ENCODE measurements at regions not wholly inside any gene's neighbourhood (a gene's known extent, or its start where the extent isn't known, plus 50 kb on each side); places are given as distances from the start of the nearest gene placed in this dataset.

- Histone ChIP-seq H4K20me1 (ENCODE audit: insufficient read depth, low read length) (no peaks in the 10 kb centered on the region), H3K4me1 (ENCODE audit: insufficient read depth, low read length) (peaks cover 10% of the 10 kb centered on the region), H3K27ac (ENCODE audit: low read depth, low read length) (no peak overlapping the region), H3K4me2 (ENCODE audit: insufficient read depth, low read length) (no peak overlapping the region), H2AFZ (ENCODE audit: low read length) (no peak overlapping the region), H3K4me3 (ENCODE audit: insufficient read depth, low read length) (no peak overlapping the region), H3K9me3 (ENCODE audit: low read depth, low read length) (no peaks in the 10 kb centered on the region), H3K79me2 (ENCODE audit: insufficient read depth, low read length) (no peaks in the 10 kb centered on the region), H3K27me3 (ENCODE audit: insufficient read depth, low read length) (no peaks in the 10 kb centered on the region), H3K36me3 (ENCODE audit: insufficient read depth, low read length) (no peaks in the 10 kb centered on the region)
- DNase-seq (ENCODE audit: insufficient read length, low spot score, missing footprints), result no peak
- TF ChIP-seq CTCF (IDR thresholded peaks at IDR 0.05; ENCODE audit: extremely low read depth, low read depth, low read length), result no peak
Observed at GRCh38 chr14:29232711-29233110, 466.1 kb downstream of the FOXG1 start.

- no peak overlapping the region for H3K27ac ChIP-seq (ENCODE audit: low read depth, low read length)
- no peaks in the 10 kb centered on the region for H3K79me2 ChIP-seq (ENCODE audit: insufficient read depth, low read length)
- no peaks in the 10 kb centered on the region for H3K27me3 ChIP-seq (ENCODE audit: insufficient read depth, low read length)
- no peaks in the 10 kb centered on the region for H3K9me3 ChIP-seq (ENCODE audit: low read depth, low read length)
- H4K20me1 ChIP-seq (ENCODE audit: insufficient read depth, low read length), result no peaks in the 10 kb centered on the region
- no peak for DNase-seq (ENCODE audit: insufficient read length, low spot score, missing footprints)
- no peak overlapping the region for H3K4me3 ChIP-seq (ENCODE audit: insufficient read depth, low read length)
- no peak for TF ChIP-seq CTCF (IDR thresholded peaks at IDR 0.05; ENCODE audit: extremely low read depth, low read depth, low read length)
- H3K4me1 ChIP-seq (ENCODE audit: insufficient read depth, low read length), result peaks cover 10% of the 10 kb centered on the region
- no peaks in the 10 kb centered on the region for H3K36me3 ChIP-seq (ENCODE audit: insufficient read depth, low read length)
- H2AFZ ChIP-seq (ENCODE audit: low read length), result no peak overlapping the region
- no peak overlapping the region for H3K4me2 ChIP-seq (ENCODE audit: insufficient read depth, low read length)
Observed at GRCh38 chr14:29233188-29233587, 466.6 kb downstream of the FOXG1 start.

- Histone ChIP-seq H3K36me3 (ENCODE audit: insufficient read depth, low read length) (no peaks in the 10 kb centered on the region), H3K4me3 (ENCODE audit: insufficient read depth, low read length) (no peak overlapping the region), H4K20me1 (ENCODE audit: insufficient read depth, low read length) (no peaks in the 10 kb centered on the region), H3K27me3 (ENCODE audit: insufficient read depth, low read length) (no peaks in the 10 kb centered on the region), H3K4me2 (ENCODE audit: insufficient read depth, low read length) (peak overlapping the region; percentile 61), H3K27ac (ENCODE audit: low read depth, low read length) (peak overlapping the region; percentile 61), H2AFZ (ENCODE audit: low read length) (no peak overlapping the region), H3K4me1 (ENCODE audit: insufficient read depth, low read length) (peaks cover 26% of the 10 kb centered on the region), H3K79me2 (ENCODE audit: insufficient read depth, low read length) (no peaks in the 10 kb centered on the region), H3K9me3 (ENCODE audit: low read depth, low read length) (no peaks in the 10 kb centered on the region)
- DNase-seq (ENCODE audit: insufficient read length, low spot score, missing footprints), result no peak
- no peak for TF ChIP-seq CTCF (IDR thresholded peaks at IDR 0.05; ENCODE audit: extremely low read depth, low read depth, low read length)
Observed at GRCh38 chr14:29235991-29236390, 469.4 kb downstream of the FOXG1 start.

GRCh38 chr14:29236401-29236800, 469.8 kb downstream of the FOXG1 start:
- peak overlapping the region; percentile 61 for H3K27ac ChIP-seq (ENCODE audit: low read depth, low read length)
- no peak for DNase-seq (ENCODE audit: insufficient read length, low spot score, missing footprints)

More at GRCh38 chr14:29236401-29236800, 469.8 kb downstream of the FOXG1 start:
- peak overlapping the region; percentile 11 for H3K4me3 ChIP-seq (ENCODE audit: insufficient read depth, low read length)
- no peak for TF ChIP-seq CTCF (IDR thresholded peaks at IDR 0.05; ENCODE audit: extremely low read depth, low read depth, low read length)
- no peak overlapping the region for H2AFZ ChIP-seq (ENCODE audit: low read length)
- H3K27me3 ChIP-seq (ENCODE audit: insufficient read depth, low read length), result no peaks in the 10 kb centered on the region
- H3K9me3 ChIP-seq (ENCODE audit: low read depth, low read length), result no peaks in the 10 kb centered on the region
- no peaks in the 10 kb centered on the region for H3K36me3 ChIP-seq (ENCODE audit: insufficient read depth, low read length)
- no peaks in the 10 kb centered on the region for H3K79me2 ChIP-seq (ENCODE audit: insufficient read depth, low read length)
- no peaks in the 10 kb centered on the region for H4K20me1 ChIP-seq (ENCODE audit: insufficient read depth, low read length)
- peaks cover 28% of the 10 kb centered on the region for H3K4me1 ChIP-seq (ENCODE audit: insufficient read depth, low read length)
- peak overlapping the region; percentile 61 for H3K4me2 ChIP-seq (ENCODE audit: insufficient read depth, low read length)
